ENCODE measurements at regions not wholly inside any gene's neighbourhood (a gene's known extent, or its start where the extent isn't known, plus 50 kb on each side); places are given as distances from the start of the nearest gene placed in this dataset.
"Not testable (repeated sequence)": the region's sequence is repeated elsewhere in the genome, so short reads cannot be mapped to it uniquely, and the experiment has no call there.

DNA sequence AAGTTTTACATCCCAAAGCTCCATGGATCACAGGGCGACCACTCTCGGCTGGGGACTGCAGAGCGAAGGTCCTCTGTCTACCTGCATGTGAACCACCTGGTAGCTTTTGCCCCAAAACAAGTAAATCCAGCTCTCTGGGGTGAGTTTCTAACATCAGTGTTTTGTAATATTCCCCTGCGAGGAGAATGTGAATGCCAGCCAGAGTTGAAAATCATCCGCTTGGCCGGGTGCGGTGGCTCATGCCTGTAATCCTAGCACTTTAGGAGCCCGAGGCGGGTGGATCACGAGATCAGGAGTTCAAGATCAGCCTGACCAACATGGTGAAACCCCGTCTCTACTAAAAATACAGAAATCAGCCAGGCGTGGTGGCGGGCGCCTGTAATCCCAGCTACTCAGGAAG lies 89.9 kb upstream of the SEC14L1 start:
- not testable (repeated sequence) for TF ChIP-seq YY1 (IDR thresholded peaks at IDR 0.05; ENCODE audit: insufficient read depth, insufficient read length); SUZ12 (IDR thresholded peaks at IDR 0.05; ENCODE audit: extremely low read depth, insufficient read depth, insufficient read length)
